ENCODE measurements at regions not wholly inside any gene's neighbourhood (a gene's known extent, or its start where the extent isn't known, plus 50 kb on each side); places are given as distances from the start of the nearest gene placed in this dataset.

DNA sequence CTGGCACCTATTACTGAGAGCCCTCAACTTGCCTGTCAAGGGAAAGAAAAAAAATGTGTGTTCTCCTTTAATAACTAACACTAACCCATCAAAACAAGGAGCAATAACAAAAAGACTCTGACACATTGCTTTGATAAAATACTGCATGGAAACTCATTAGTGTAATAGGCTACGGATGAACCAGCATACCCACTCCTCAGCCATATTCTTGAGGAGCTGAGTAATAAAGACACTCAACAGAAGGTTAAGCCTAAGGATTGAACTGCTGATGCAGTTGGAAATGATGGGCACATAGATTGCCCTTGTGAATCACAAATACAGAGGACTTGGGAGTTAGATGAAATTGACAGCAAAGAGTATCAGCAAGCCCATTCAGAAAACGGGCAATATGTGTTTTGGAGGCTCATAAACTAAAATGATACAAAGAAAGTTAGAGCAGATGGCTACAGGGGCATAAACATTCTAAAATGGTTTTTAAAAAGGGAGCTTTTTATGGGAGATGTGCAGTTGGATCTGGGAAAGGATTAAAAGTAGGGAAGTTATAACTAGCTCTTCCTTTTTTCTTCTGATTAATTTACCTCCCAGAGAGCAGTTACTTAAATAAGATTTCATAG is 447.6 kb upstream of the IL12A start:
- Histone ChIP-seq H3K9me3 (no peaks in the 10 kb centered on the region), H3K4me3 (ENCODE audit: low read depth in 1 of 2, low read length in 1 of 2) (no peak overlapping the region), H3K36me3 (no peaks in the 10 kb centered on the region), H3K27me3 (no peaks in the 10 kb centered on the region), H3K4me1 (ENCODE audit: control insufficient read depth in 1 of 2, insufficient read depth in 1 of 2, low read depth in 1 of 2, low read length in 1 of 2) (no peaks in the 10 kb centered on the region), H3K27ac (no peak overlapping the region)
- TF ChIP-seq, protein P1, sequence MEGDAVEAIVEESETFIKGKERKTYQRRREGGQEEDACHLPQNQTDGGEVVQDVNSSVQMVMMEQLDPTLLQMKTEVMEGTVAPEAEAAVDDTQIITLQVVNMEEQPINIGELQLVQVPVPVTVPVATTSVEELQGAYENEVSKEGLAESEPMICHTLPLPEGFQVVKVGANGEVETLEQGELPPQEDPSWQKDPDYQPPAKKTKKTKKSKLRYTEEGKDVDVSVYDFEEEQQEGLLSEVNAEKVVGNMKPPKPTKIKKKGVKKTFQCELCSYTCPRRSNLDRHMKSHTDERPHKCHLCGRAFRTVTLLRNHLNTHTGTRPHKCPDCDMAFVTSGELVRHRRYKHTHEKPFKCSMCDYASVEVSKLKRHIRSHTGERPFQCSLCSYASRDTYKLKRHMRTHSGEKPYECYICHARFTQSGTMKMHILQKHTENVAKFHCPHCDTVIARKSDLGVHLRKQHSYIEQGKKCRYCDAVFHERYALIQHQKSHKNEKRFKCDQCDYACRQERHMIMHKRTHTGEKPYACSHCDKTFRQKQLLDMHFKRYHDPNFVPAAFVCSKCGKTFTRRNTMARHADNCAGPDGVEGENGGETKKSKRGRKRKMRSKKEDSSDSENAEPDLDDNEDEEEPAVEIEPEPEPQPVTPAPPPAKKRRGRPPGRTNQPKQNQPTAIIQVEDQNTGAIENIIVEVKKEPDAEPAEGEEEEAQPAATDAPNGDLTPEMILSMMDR (IDR thresholded peaks at IDR 0.05): no peak

DNA sequence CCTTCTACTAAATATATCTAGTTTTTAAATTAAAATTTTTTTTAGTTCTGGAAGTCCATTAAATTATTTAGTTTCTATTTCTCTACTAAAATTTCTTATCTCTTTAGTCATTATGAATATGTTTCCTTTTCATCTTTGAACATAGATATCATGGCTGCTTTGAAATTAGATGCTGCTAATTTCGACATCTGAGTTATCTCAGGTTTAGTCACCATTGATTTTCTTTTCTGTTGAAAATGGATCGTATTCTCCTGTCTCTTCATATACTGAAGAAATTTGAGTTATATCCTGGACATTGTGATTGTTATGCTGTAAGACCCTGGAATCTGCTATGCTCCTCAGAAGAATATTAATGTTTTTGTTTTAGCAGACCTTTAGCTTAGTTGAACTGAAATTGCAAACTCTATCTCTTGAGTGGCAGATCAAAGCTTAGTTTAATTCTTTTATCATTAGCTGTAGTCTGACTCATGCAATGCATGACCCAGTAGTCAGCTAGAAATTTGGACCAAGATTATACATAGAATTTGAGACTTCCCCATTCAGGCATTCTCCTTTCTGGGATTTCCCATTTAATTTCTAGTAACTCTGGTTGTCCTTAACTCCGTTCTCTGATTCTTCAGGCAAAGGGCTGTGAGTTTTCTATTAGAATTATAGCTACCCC is 439.8 kb upstream of the IL12A start:
- TF ChIP-seq, protein P1 (IDR thresholded peaks at IDR 0.05): no peak
- no peak overlapping the region for H3K4me3 ChIP-seq (ENCODE audit: low read depth in 1 of 2, low read length in 1 of 2)
- no peak overlapping the region for H3K27ac ChIP-seq
- no peaks in the 10 kb centered on the region for H3K4me1 ChIP-seq (ENCODE audit: control insufficient read depth in 1 of 2, insufficient read depth in 1 of 2, low read depth in 1 of 2, low read length in 1 of 2)
- no peaks in the 10 kb centered on the region for H3K27me3 ChIP-seq
- no peaks in the 10 kb centered on the region for H3K36me3 ChIP-seq
- no peaks in the 10 kb centered on the region for H3K9me3 ChIP-seq

DNA sequence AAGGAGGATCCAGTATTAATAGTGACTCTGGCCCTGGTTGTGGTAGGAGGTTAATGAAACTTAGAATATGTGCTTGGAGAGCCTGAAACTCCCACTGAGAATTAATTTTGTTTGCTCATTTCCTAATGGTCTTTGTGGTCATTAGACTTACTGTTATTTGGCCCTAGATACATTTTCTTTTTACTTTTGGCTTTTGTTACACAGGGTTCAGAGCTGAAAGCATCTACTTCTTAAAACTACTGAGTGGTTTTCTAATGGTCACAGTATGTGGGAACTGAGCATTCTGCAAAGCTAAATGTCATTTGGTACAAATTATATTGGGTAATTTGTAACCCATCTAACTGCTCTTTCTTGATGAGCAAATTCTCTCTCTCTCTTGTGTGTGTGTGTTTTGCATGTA is 433.4 kb upstream of the IL12A start:
- no peaks in the 10 kb centered on the region for H3K36me3 ChIP-seq
- TF ChIP-seq, protein P1 (IDR thresholded peaks at IDR 0.05): no peak

DNA sequence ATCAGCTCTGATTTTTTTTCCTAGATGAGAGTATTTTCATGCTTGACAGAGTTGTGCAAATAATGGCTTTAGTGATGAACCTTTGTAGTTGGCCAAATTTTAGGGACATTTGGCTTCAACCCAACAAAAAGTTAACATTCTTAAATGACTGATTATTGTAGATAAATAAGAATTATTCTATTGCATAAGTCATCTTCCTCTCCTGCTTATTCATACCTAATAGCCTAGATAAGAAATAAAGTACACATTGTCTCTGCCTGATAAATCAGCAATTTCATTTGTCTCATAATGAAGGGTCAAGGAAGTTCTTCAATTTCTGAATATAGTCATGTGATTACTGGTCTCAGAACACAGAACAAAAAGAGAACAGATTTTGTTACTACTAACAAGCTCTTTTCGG is 428.9 kb upstream of the IL12A start:
- Histone ChIP-seq H3K36me3 (no peaks in the 10 kb centered on the region), H3K4me1 (ENCODE audit: control insufficient read depth in 1 of 2, insufficient read depth in 1 of 2, low read depth in 1 of 2, low read length in 1 of 2) (no peaks in the 10 kb centered on the region), H3K9me3 (no peaks in the 10 kb centered on the region), H3K4me3 (ENCODE audit: low read depth in 1 of 2, low read length in 1 of 2) (no peak overlapping the region), H3K27ac (no peak overlapping the region), H3K27me3 (no peaks in the 10 kb centered on the region)
- TF ChIP-seq, protein P1 (IDR thresholded peaks at IDR 0.05): no peak

More for the DNA sequence above, 433.4 kb upstream of the IL12A start:
- Histone ChIP-seq H3K4me1 (ENCODE audit: control insufficient read depth in 1 of 2, insufficient read depth in 1 of 2, low read depth in 1 of 2, low read length in 1 of 2) (no peaks in the 10 kb centered on the region), H3K9me3 (no peaks in the 10 kb centered on the region), H3K27ac (no peak overlapping the region), H3K27me3 (no peaks in the 10 kb centered on the region), H3K4me3 (ENCODE audit: low read depth in 1 of 2, low read length in 1 of 2) (no peak overlapping the region)

DNA sequence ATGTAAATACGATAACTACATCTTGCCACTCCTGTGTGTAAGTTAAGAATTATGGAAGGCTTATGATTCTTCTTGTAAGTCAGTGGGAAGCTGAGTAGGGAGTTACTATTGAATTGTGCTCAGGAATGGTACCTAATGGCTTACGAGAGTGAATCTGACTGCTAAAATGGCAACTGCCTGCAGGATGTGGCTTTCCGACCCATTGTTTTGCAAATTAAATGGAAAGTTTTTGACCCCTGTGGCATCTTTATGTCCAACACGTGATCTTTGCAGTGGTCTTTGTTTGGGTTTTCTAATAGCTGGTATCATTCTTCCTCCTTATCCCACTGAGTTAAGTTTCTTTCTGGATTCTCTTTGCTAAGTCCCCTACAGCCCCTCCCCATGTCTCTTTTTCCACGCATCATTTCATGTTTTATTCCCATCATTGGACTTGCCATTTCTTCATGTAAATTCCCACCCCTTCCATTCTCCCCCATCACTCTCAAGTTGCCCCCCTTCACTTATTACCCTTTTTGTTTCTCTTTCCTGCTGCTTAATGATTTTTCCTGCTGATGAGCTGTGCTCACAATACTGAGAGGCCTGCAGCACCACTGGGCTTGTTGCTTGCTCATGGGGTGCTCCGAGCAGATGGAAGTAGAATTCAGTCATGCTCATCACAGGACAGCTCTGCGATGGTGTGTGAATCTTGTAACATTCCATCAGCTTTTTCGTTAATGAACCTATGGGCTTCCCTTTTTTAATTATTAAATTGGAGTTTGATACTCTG is 428.2 kb upstream of the IL12A start:
- TF ChIP-seq, protein P1 (IDR thresholded peaks at IDR 0.05): no peak
- Histone ChIP-seq H3K4me1 (ENCODE audit: control insufficient read depth in 1 of 2, insufficient read depth in 1 of 2, low read depth in 1 of 2, low read length in 1 of 2) (no peaks in the 10 kb centered on the region), H3K27ac (no peak overlapping the region), H3K9me3 (no peaks in the 10 kb centered on the region), H3K4me3 (ENCODE audit: low read depth in 1 of 2, low read length in 1 of 2) (no peak overlapping the region), H3K27me3 (no peaks in the 10 kb centered on the region), H3K36me3 (no peaks in the 10 kb centered on the region)

Measured in neutrophil (primary cell).